C4-2B (cell line): ENCODE measurements at regions not wholly inside any gene's neighbourhood (a gene's known extent, or its start where the extent isn't known, plus 50 kb on each side); places are given as distances from the start of the nearest gene placed in this dataset.

Experiments
- ZFX ChIP-seq: fragments of 450-650 bp; IDR thresholded peaks from 2 replicates; pipeline ENCODE4 v1.6.1; 2017
- TF ChIP-seq, protein P1 (sequence below): fragments of 450-650 bp; conservative IDR thresholded peaks from 2 replicates; pipeline ENCODE4 v1.5.1; 2017; ENCODE audit warnings: mild to moderate bottlenecking

DNA sequence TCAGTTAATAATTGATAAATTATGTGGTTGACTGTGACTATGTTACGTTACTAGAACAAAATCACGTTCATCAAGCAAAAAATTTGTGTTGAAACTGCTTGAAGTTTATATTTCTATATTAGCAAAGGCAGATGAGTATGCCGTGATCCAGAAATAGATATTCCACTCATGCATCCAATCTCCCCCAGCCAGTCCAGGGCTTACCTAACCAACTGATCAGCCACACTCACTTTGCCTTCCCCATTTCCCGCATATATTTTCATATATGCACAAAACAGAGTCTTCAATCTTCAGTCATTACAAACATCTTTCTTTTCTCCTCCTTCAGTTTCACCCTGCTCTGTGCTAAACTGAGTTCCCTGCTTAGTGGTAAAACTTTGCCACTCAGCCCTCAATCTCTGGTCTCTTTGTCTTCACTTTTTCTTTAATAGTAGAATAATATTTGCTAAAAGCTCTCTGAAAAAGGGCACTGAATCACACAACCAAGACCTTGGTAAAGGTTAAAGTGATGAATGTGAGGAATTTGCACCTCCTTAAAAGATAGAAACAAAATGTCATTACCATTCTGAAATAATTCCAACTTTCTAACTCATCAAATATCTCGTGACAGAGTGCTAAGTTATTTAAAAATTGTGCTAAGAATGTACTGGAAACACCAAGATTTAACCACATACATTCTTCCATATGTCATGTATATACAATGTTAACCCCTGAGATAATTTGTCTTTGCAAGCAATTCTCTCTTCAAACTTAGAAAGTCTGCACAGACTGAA is 893.2 kb upstream of the CRIM1 start:
- TF ChIP-seq, protein P1, sequence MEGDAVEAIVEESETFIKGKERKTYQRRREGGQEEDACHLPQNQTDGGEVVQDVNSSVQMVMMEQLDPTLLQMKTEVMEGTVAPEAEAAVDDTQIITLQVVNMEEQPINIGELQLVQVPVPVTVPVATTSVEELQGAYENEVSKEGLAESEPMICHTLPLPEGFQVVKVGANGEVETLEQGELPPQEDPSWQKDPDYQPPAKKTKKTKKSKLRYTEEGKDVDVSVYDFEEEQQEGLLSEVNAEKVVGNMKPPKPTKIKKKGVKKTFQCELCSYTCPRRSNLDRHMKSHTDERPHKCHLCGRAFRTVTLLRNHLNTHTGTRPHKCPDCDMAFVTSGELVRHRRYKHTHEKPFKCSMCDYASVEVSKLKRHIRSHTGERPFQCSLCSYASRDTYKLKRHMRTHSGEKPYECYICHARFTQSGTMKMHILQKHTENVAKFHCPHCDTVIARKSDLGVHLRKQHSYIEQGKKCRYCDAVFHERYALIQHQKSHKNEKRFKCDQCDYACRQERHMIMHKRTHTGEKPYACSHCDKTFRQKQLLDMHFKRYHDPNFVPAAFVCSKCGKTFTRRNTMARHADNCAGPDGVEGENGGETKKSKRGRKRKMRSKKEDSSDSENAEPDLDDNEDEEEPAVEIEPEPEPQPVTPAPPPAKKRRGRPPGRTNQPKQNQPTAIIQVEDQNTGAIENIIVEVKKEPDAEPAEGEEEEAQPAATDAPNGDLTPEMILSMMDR, result no peak
- TF ChIP-seq ZFX, result no peak
